Suprapubic skin (tissue), 4 donors: ENCODE measurements at regions not wholly inside any gene's neighbourhood (a gene's known extent, or its start where the extent isn't known, plus 50 kb on each side); places are given as distances from the start of the nearest gene placed in this dataset.

Experiments used
- POLR2A ChIP-seq, 2 donors: fragments of 450-650 bp; IDR thresholded peaks; one replicate each; pipeline ENCODE4 v1.6.1; 2017; ENCODE audit warnings: antibody characterized with exemption in 2 of 2, mild to moderate bottlenecking in 2 of 2, moderate library complexity in 2 of 2
- POLR2AphosphoS5 ChIP-seq, 3 donors: sonication (generic); formaldehyde crosslinking; IDR thresholded peaks; one replicate each; pipeline ENCODE4 v1.6.1; 2017; ENCODE audit warnings: antibody characterized with exemption in 3 of 3
- TF ChIP-seq, protein P1 (sequence below), 2 donors: fragments of 200-600 bp in 1 of 2; fragments of 450-650 bp in 1 of 2; sonication (generic) in 1 of 2; IDR thresholded peaks; one replicate each; pipeline ENCODE4 v1.5.1; 2016 to 2019; ENCODE audit warnings: antibody characterized with exemption in 2 of 2, mild to moderate bottlenecking in 1 of 2, moderate library complexity in 1 of 2

DNA sequence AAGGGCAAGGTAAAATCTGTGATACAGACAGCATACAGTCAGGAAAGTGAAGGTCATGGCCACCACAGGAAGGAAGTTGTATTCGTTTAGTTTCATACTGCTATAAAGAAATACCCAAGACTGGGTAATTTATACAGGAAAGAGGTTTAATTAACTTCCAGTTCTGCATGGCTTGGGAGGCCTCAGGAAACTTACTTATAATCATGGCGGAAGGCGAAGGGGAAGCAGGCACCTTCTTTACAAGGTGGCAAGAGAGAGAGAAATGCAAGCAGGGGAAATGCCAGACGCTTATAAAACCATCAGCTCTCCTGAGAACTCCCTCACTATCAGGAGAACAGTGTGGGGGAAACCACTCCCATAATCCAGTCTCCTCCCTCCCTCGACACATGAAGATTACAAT lies 353.7 kb upstream of the SEMA6D start:
- TF ChIP-seq, protein P1, sequence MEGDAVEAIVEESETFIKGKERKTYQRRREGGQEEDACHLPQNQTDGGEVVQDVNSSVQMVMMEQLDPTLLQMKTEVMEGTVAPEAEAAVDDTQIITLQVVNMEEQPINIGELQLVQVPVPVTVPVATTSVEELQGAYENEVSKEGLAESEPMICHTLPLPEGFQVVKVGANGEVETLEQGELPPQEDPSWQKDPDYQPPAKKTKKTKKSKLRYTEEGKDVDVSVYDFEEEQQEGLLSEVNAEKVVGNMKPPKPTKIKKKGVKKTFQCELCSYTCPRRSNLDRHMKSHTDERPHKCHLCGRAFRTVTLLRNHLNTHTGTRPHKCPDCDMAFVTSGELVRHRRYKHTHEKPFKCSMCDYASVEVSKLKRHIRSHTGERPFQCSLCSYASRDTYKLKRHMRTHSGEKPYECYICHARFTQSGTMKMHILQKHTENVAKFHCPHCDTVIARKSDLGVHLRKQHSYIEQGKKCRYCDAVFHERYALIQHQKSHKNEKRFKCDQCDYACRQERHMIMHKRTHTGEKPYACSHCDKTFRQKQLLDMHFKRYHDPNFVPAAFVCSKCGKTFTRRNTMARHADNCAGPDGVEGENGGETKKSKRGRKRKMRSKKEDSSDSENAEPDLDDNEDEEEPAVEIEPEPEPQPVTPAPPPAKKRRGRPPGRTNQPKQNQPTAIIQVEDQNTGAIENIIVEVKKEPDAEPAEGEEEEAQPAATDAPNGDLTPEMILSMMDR (IDR thresholded peaks at IDR 0.05) = no peak
- TF ChIP-seq POLR2AphosphoS5 (IDR thresholded peaks at IDR 0.05) = no peak
- no peak for TF ChIP-seq POLR2A (IDR thresholded peaks at IDR 0.05)
